OCI-LY3 (cell line): ENCODE measurements at regions not wholly inside any gene's neighbourhood (a gene's known extent, or its start where the extent isn't known, plus 50 kb on each side); places are given as distances from the start of the nearest gene placed in this dataset.

Experiments
- EZH2phosphoT487 ChIP-seq: fragments of 200-600 bp; shearing (Covaris generic); IDR thresholded peaks from 2 replicates; pipeline ENCODE4 v1.6.1; 2018; ENCODE audit warnings: antibody characterized with exemption, mixed run types, low read depth
- TF ChIP-seq, protein P1 (sequence below): fragments of 200-600, 300-600 bp; sonication (generic); IDR thresholded peaks from 2 replicates; pipeline ENCODE4 v1.5.1; 2014; ENCODE audit warnings: antibody characterized with exemption, low read length, low read depth

DNA sequence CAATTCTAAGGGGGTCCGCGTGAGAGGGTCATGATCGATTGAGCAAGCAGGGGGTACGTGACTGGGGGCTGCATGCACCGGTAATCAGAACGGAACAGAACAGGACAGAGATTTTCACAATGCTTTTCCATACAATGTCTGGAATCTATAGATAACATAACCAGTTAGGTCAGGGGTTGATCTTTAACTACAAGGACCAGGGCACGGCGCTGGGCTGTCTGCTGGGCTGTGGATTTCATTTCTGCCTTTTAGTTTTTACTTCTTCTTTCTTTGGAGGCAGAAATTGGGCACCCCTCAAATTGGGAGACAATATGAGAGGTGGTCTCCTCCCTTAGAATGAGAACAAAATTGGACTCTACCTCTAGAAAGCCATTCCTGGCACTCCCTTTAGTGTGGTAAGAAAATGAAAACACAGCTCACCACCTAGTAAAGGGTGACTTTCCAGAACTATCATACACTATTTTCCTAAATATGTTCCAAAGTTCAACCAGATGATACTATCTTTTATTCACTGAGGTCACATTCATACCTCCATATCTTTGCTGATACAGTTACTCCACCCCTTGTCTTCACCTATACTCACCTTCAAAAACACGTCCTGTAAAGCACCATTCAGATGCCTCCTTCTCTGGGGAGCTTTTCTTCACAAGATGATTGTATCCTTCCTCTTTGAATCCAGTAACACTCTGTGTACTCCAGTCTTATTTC, 1058.3 kb upstream of the SLIT2 start:
- TF ChIP-seq, protein P1, sequence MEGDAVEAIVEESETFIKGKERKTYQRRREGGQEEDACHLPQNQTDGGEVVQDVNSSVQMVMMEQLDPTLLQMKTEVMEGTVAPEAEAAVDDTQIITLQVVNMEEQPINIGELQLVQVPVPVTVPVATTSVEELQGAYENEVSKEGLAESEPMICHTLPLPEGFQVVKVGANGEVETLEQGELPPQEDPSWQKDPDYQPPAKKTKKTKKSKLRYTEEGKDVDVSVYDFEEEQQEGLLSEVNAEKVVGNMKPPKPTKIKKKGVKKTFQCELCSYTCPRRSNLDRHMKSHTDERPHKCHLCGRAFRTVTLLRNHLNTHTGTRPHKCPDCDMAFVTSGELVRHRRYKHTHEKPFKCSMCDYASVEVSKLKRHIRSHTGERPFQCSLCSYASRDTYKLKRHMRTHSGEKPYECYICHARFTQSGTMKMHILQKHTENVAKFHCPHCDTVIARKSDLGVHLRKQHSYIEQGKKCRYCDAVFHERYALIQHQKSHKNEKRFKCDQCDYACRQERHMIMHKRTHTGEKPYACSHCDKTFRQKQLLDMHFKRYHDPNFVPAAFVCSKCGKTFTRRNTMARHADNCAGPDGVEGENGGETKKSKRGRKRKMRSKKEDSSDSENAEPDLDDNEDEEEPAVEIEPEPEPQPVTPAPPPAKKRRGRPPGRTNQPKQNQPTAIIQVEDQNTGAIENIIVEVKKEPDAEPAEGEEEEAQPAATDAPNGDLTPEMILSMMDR, result no peak
- no peak for TF ChIP-seq EZH2phosphoT487
